ENCODE measurements at regions not wholly inside any gene's neighbourhood (a gene's known extent, or its start where the extent isn't known, plus 50 kb on each side); places are given as distances from the start of the nearest gene placed in this dataset.

GRCh38 chr13:79267560-79267959 lies 138.5 kb downstream of the RBM26 start:
- DNase-seq, result no peak

DNA sequence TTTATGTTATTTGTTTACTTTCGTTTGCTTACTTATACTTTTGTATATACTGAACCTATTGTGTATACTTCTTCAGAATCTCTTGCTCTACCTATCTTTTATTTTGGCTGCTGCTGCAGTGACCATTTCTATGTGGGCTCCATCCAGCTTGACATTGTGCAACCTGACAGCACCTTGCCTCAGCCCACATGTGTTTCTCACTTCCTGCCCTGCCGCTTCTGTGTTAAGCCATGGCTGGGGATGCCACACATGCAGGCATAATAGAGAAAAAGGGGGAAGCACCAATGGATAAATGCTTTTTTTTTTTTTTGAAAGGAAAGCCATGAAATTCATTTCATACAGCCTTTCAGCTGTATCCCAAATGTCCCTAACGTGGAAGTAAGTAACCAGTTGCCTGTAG lies 147.6 kb downstream of the RBM26 start:
- no peak for DNase-seq

GRCh38 chr13:79246578-79246949 lies 159.5 kb downstream of the RBM26 start:
- no peak for DNase-seq

DNA sequence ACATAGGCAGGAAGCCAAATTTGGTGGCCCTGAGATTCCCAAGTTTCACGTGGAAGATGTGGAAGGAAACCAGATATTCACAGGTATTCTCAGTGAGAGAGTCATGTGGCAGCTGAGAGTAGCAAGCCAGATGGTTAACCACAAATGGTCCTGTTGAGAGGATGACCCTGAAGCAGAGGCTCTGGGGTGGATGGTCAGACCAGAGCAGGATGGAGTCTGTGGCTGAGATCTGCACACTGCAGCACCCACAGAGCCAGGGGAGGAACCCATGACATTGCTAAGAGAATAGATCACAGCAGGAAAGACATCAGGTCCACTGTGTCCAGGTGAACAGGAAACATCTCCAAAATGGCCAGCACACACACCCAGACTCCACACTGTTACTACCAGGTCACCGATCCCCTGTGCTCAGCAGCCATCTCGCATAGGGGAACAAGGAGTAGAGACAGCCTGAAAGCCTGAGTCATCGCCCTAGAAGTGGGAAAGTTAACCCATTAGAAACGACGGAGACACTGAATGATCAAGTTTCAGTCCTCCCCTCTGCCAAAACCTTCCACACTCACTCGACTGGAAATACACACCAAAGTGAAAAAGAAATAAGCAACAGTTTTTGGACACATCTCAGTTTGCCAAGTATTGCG lies 160.0 kb downstream of the RBM26 start:
- no peak for DNase-seq

- DNase-seq, result no peak
These were observed 164.4 kb downstream of the RBM26 start for GRCh38 chr13:79241697-79242096.

- DNase-seq, result no peak
These were observed 168.1 kb downstream of the RBM26 start for GRCh38 chr13:79237981-79238380.

- no peak for DNase-seq
These were observed 174.2 kb downstream of the RBM26 start for GRCh38 chr13:79231887-79232286.

DNA sequence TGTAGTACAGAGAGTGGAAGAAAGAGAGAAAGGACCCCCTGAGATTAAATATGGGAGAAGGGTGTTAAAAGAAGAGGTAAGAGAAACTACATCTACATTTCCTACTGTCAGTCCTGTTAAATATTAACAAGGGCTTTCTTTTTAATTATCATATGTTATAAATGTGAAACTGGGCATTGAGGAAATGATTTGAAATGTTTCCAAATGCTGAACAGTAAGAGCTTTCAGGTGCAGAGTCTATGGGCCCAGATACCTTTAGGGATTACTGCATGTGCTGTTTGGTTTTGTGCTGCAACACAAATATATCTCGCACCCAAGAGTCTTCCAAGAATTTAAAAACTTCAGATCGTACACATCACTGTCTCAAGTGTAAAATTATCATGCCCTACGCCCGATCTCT lies 176.3 kb downstream of the RBM26 start:
- no peak for DNase-seq

GRCh38 chr13:79228972-79229371 lies 177.1 kb downstream of the RBM26 start:
- no peak for DNase-seq

- no peak for DNase-seq
These were observed 178.6 kb downstream of the RBM26 start for GRCh38 chr13:79227418-79227817.

DNA sequence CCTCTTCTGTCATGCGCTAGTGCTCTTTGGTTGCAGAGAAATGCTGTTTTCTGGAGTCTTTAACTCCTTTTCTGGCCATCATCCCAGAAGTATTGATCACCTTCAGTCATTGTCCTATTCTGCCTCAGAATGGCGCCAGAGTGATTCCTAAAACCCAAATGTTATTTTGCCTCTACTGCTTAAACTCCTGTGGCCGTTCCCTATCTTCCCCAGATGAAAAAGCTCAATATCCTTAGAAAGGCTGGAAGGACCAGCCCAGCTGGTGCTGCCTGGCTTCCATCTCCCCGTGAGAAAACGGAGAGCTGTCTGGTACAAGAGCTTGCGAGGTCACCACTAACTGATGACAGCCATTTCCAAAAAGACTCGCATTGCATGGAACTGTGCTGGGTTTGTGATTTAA lies 179.1 kb downstream of the RBM26 start:
- DNase-seq, result no peak

GRCh38 chr13:79226250-79226649 lies 179.8 kb downstream of the RBM26 start:
- DNase-seq, result no peak

- no peak for DNase-seq
These were observed 180.4 kb downstream of the RBM26 start for GRCh38 chr13:79225487-79226232.

GRCh38 chr13:79222427-79223205 lies 183.4 kb downstream of the RBM26 start:
- no peak for DNase-seq

- DNase-seq, result no peak
These were observed 193.9 kb downstream of the RBM26 start for GRCh38 chr13:79212064-79212619.

DNA sequence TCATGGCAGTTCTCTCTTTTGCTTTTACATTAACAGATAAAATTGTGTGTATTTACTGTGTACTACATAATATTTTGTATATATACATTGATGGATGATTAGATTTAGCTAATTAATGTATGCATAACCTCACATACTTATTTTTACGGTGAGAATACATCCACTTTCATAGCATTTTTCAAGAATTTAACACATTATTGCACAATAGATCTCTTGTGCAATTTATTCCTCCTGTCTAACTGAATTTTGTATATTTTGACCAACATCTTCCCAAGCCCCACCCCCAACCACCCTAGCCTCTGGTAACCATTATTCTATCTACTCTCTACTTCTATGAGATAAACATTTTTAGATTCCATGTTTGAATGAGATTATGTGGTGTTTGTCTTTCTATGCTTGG lies 194.7 kb downstream of the RBM26 start:
- DNase-seq, result no peak

- no peak for DNase-seq
These were observed 208.1 kb downstream of the RBM26 start for GRCh38 chr13:79197933-79198332.

GRCh38 chr13:79196843-79197242 lies 209.2 kb downstream of the RBM26 start:
- no peak for DNase-seq

GRCh38 chr13:79196366-79196765 lies 209.7 kb downstream of the RBM26 start:
- peak; percentile 5 to 11 for DNase-seq

- DNase-seq, result no peak
These were observed 211.3 kb downstream of the RBM26 start for GRCh38 chr13:79194727-79195126.

DNA sequence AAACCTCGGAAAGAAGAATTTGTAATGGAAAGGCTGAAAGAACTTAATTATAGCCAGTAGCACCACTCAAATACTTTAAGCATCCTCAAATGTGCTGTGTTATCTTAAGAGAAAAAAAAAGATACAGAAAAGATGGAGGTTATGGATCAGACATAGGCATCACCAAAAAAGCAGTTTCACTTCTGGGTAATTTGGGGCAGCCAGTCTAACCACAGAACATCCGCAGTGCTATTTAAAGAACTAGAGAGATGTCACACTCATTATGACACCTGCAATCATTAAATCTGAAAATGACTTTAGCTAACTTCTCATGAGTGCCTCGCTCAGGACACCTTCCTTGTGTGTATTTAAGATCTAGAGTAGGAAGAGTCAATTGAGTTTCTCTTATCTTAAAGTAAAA lies 211.8 kb downstream of the RBM26 start:
- DNase-seq, result peak; percentile 26 to 43

DNA sequence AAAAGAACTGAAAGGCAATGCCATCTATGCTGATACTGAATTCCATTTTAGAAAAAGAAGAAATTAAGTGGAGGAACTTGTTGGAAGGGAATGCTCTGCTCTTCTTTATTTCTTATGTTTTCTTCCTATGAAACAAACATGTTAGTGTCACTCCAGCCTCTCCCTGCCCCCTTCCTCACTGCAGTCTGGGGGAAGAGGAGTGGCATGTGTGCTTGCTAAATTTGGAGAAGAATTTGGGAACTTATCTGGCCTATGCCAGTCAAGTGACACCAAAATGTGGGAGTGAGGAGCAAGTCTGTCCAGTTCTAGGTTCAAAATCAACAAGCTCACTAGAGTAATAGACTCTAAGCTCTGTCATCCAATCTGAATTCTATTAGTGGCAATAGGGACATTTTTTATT lies 214.6 kb downstream of the RBM26 start:
- DNase-seq, result no peak

DNA sequence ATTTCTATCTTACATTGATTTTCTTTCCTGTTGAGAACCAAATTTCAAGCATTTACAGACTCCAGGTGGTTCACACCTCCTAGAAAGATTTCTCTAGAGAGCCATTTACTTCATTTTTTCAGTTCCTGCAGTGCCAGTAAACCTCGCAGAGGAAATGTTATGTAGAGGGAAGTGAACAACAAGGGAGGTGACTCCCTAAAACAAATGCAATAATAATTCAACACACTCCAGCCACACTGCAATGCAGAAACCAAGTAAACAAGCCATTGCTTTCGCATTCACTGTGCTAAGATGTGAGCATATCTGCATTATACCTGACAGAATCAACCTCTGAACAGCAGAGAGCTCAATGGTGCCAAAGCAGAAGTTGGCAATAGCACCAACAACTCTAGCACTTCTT lies 215.1 kb downstream of the RBM26 start:
- DNase-seq, result no peak

Measured in activated CD4-positive, alpha-beta T cell treated with anti-CD3 and anti-CD28 coated beads, Interleukin-2, amount 50 U/mL, for 48 hours (primary cell).